Eye (tissue), 1 donor: ENCODE measurements at regions not wholly inside any gene's neighbourhood (a gene's known extent, or its start where the extent isn't known, plus 50 kb on each side); places are given as distances from the start of the nearest gene placed in this dataset.

ENCODE experiments used
- DNase-seq: peaks from one replicate; pipeline ENCODE4 v3.0.0-alpha.2; 2015

- DNase-seq = no peak
Measured at GRCh38 chr3:103923907-103924306, 1442.8 kb upstream of the ALCAM start.

- no peak for DNase-seq
Measured at GRCh38 chr3:103924544-103924943, 1442.2 kb upstream of the ALCAM start.

GRCh38 chr3:103926936-103927335 lies 1439.8 kb upstream of the ALCAM start:
- DNase-seq = no peak

GRCh38 chr3:103927896-103928295 lies 1438.8 kb upstream of the ALCAM start:
- no peak for DNase-seq

GRCh38 chr3:103937094-103937493 lies 1429.6 kb upstream of the ALCAM start:
- DNase-seq = no peak

- no peak for DNase-seq
Measured at GRCh38 chr3:103947062-103947461, 1419.6 kb upstream of the ALCAM start.

GRCh38 chr3:103949693-103950092 lies 1417.0 kb upstream of the ALCAM start:
- no peak for DNase-seq

- DNase-seq = no peak
Measured at GRCh38 chr3:103950676-103951075, 1416.0 kb upstream of the ALCAM start.

- no peak for DNase-seq
Measured at GRCh38 chr3:103953796-103954195, 1412.9 kb upstream of the ALCAM start.

- DNase-seq = no peak
Measured at GRCh38 chr3:103960819-103961218, 1405.9 kb upstream of the ALCAM start.

- no peak for DNase-seq
Measured at GRCh38 chr3:103963599-103963998, 1403.1 kb upstream of the ALCAM start.

GRCh38 chr3:103965764-103966163 lies 1400.9 kb upstream of the ALCAM start:
- DNase-seq = no peak

- no peak for DNase-seq
Measured at GRCh38 chr3:103966749-103967148, 1400.0 kb upstream of the ALCAM start.

GRCh38 chr3:103968131-103968530 lies 1398.6 kb upstream of the ALCAM start:
- no peak for DNase-seq

GRCh38 chr3:103968751-103969150 lies 1398.0 kb upstream of the ALCAM start:
- DNase-seq = no peak

GRCh38 chr3:103976931-103977339 lies 1389.8 kb upstream of the ALCAM start:
- DNase-seq = no peak

- no peak for DNase-seq
Measured at GRCh38 chr3:103977417-103977816, 1389.3 kb upstream of the ALCAM start.

GRCh38 chr3:103991461-103992115 lies 1375.1 kb upstream of the ALCAM start:
- no peak for DNase-seq

- DNase-seq = no peak
Measured at GRCh38 chr3:103992469-103992868, 1374.2 kb upstream of the ALCAM start.

- peak; percentile 52 for DNase-seq
Measured at GRCh38 chr3:104004956-104005355, 1361.8 kb upstream of the ALCAM start.

GRCh38 chr3:104005815-104006214 lies 1360.9 kb upstream of the ALCAM start:
- DNase-seq = peak; percentile 20

- no peak for DNase-seq
Measured at GRCh38 chr3:104018541-104018940, 1348.2 kb upstream of the ALCAM start.

GRCh38 chr3:104031598-104031997 lies 1335.1 kb upstream of the ALCAM start:
- DNase-seq = no peak

- DNase-seq = no peak
Measured at GRCh38 chr3:104032283-104032682, 1334.4 kb upstream of the ALCAM start.

GRCh38 chr3:104040896-104041295 lies 1325.8 kb upstream of the ALCAM start:
- no peak for DNase-seq
